ENCODE measurements at regions not wholly inside any gene's neighbourhood (a gene's known extent, or its start where the extent isn't known, plus 50 kb on each side); places are given as distances from the start of the nearest gene placed in this dataset.

- TF ChIP-seq POLR2A (IDR thresholded peaks at IDR 0.05) (no peak), CTCF (IDR thresholded peaks at IDR 0.05) (no peak)
These were observed 92.3 kb downstream of the CTAGE1 start for GRCh38 chr18:22325396-22325795.

Measured in right lobe of liver (tissue), 4 donors.